ENCODE measurements at regions not wholly inside any gene's neighbourhood (a gene's known extent, or its start where the extent isn't known, plus 50 kb on each side); places are given as distances from the start of the nearest gene placed in this dataset.

- TF ChIP-seq CTCF (IDR thresholded peaks at IDR 0.05) (no peak), POLR2AphosphoS5 (IDR thresholded peaks at IDR 0.05; ENCODE audit: low read depth, low read length) (no peak)
Measured at GRCh38 chr14:38973083-38973700, 129.8 kb downstream of the SEC23A start.

Measured in Panc1 (cell line).